ENCODE measurements at regions not wholly inside any gene's neighbourhood (a gene's known extent, or its start where the extent isn't known, plus 50 kb on each side); places are given as distances from the start of the nearest gene placed in this dataset.

GRCh38 chr11:86728562-86728961 is 56.1 kb upstream of the ME3 start:
- TF ChIP-seq CTCF (IDR thresholded peaks at IDR 0.05), result no peak
- TF ChIP-seq POLR2A (IDR thresholded peaks at IDR 0.05), result no peak
- no peak for TF ChIP-seq EP300 (IDR thresholded peaks at IDR 0.05)

All from upper lobe of left lung (tissue), 4 donors.